ENCODE measurements at regions not wholly inside any gene's neighbourhood (a gene's known extent, or its start where the extent isn't known, plus 50 kb on each side); places are given as distances from the start of the nearest gene placed in this dataset.

- TF ChIP-seq REST (IDR thresholded peaks at IDR 0.05; ENCODE audit: low read depth, low read length) (no peak), RBBP5 (conservative IDR thresholded peaks at IDR 0.05) (no peak), ZNF384 (IDR thresholded peaks at IDR 0.05; ENCODE audit: borderline replicate concordance, low read depth, low read length) (no peak)
Observed at GRCh38 chr18:21181766-21182165, 60.3 kb upstream of the GREB1L start (continued).

- ChIA-PET RAD21 (ENCODE audit: unreplicated experiment) (no interaction called here), SMC1A (ENCODE audit: uncharacterized antibody, unreplicated experiment) (no interaction called here), CTCF (no interaction called here), POLR2A (no interaction called here)
- H3K9me3 ChIP-seq (replicated peaks; ENCODE audit: control insufficient read depth, insufficient read depth, low read length), result no peaks in the 10 kb centered on the region
- ATAC-seq (peak; percentile 54), DNase-seq (ENCODE audit: low read depth, low spot score) (no peak), FAIRE-seq (no peak)
- no peak overlapping the region for H3K9ac ChIP-seq (ENCODE audit: control insufficient read depth, insufficient read depth, low read length)
- H3K36me3 ChIP-seq (ENCODE audit: control insufficient read depth in 2 of 2, insufficient read depth in 2 of 2, low read length in 1 of 2), result no peaks in the 10 kb centered on the region
- no peak overlapping the region for H2AFZ ChIP-seq (ENCODE audit: control insufficient read depth, low read depth, low read length)
- H3K4me1 ChIP-seq (ENCODE audit: control insufficient read depth, insufficient read depth, low read length), result no peaks in the 10 kb centered on the region
- no peaks in the 10 kb centered on the region for H3K27me3 ChIP-seq (replicated peaks in 1 of 2; ENCODE audit: control insufficient read depth in 2 of 2, insufficient read depth in 2 of 2, low read length in 1 of 2)
- BruUV-seq (replicated peaks), result no TSS peak
- no peak overlapping the region for H3K27ac ChIP-seq (ENCODE audit: control insufficient read depth, insufficient read depth)
- intact Hi-C loops (cut with micrococcal nuclease; ENCODE audit: unreplicated experiment), result no loop called here
- H3K4me2 ChIP-seq (ENCODE audit: control insufficient read depth, insufficient read depth), result no peak overlapping the region
- in situ Hi-C loops (cut with MboI), result loop anchor here (25.0 kb wide), 1 partner anchor 96 kb away; no protein-coding TSS in a partner anchor
- no peaks in the 10 kb centered on the region for H4K20me1 ChIP-seq (ENCODE audit: control insufficient read depth, insufficient read depth)
- no peaks in the 10 kb centered on the region for H3K79me2 ChIP-seq (ENCODE audit: control insufficient read depth, insufficient read depth, low read length)
- no peak overlapping the region for H3K4me3 ChIP-seq
- WGBS (ENCODE audit: insufficient coverage, insufficient replicate concordance, low lambda C conversion rate, missing lambda C conversion rate), result 15% methylated on average over 3 of the region's 3 CpGs
- TF ChIP-seq SRF (IDR thresholded peaks at IDR 0.05; ENCODE audit: low read depth in 2 of 2, low read length in 2 of 2), result no peak
- no peak for TF ChIP-seq RB1 (IDR thresholded peaks at IDR 0.05; ENCODE audit: borderline replicate concordance)
- TF ChIP-seq GABPA (IDR thresholded peaks at IDR 0.05; ENCODE audit: low read depth), result no peak
- no peak for TF ChIP-seq YBX1 (IDR thresholded peaks at IDR 0.05)
- TF ChIP-seq ZBTB11 (CRISPR knock-in tag; IDR thresholded peaks at IDR 0.05), result no peak
- no peak for TF ChIP-seq EP300 (IDR thresholded peaks at IDR 0.05; ENCODE audit: borderline replicate concordance in 1 of 2, control insufficient read depth in 1 of 2, low read depth in 2 of 2, low read length in 2 of 2)
- no peak for TF ChIP-seq MXI1 (IDR thresholded peaks at IDR 0.05; ENCODE audit: low read depth, low read length)
- TF ChIP-seq EED (IDR thresholded peaks at IDR 0.05; ENCODE audit: low read depth), result no peak
- TF ChIP-seq BRCA1 (IDR thresholded peaks at IDR 0.05; ENCODE audit: low read depth, low read length), result no peak
- TF ChIP-seq SIN3A (IDR thresholded peaks at IDR 0.05; ENCODE audit: low read depth, low read length), result no peak
- no peak for TF ChIP-seq JUNB (IDR thresholded peaks at IDR 0.05)
- no peak for TF ChIP-seq E2F4 (IDR thresholded peaks at IDR 0.05; ENCODE audit: low read depth, low read length)
- no peak for TF ChIP-seq SUZ12 (IDR thresholded peaks at IDR 0.05; ENCODE audit: unreplicated experiment)
- TF ChIP-seq TAF1 (IDR thresholded peaks at IDR 0.05; ENCODE audit: borderline replicate concordance, low read depth, low read length), result no peak
- TF ChIP-seq HDAC6 (IDR thresholded peaks at IDR 0.05; ENCODE audit: unreplicated experiment), result no peak
Observed at GRCh38 chr18:21183670-21184069, 58.4 kb upstream of the GREB1L start.
